ENCODE measurements at regions not wholly inside any gene's neighbourhood (a gene's known extent, or its start where the extent isn't known, plus 50 kb on each side); places are given as distances from the start of the nearest gene placed in this dataset.

GRCh38 chr3:11950576-11950975 lies 53.6 kb upstream of the SYN2 start:
- TF ChIP-seq ZNF701 (tag by site-specific recombination; IDR thresholded peaks at IDR 0.05) = no peak
- no peak for TF ChIP-seq ZBTB17 (tag by site-specific recombination; IDR thresholded peaks at IDR 0.05)
- no peak for TF ChIP-seq HOXC10 (CRISPR knock-in tag; IDR thresholded peaks at IDR 0.05)
- no peak for TF ChIP-seq ZNF404 (tag by site-specific recombination; IDR thresholded peaks at IDR 0.05)
- TF ChIP-seq GLI4 (tag by site-specific recombination; IDR thresholded peaks at IDR 0.05) = no peak
- TF ChIP-seq ZNF76 (tag by site-specific recombination; IDR thresholded peaks at IDR 0.05; ENCODE audit: borderline replicate concordance, low read depth) = no peak
- no peak for TF ChIP-seq ZNF394 (tag by site-specific recombination; IDR thresholded peaks at IDR 0.05; ENCODE audit: borderline replicate concordance)
- TF ChIP-seq HOXA7 (CRISPR knock-in tag; IDR thresholded peaks at IDR 0.05; ENCODE audit: borderline replicate concordance) = no peak
- no peak for TF ChIP-seq ZNF280D (tag by site-specific recombination; IDR thresholded peaks at IDR 0.05)
- no peak for TF ChIP-seq ZNF843 (tag by site-specific recombination; IDR thresholded peaks at IDR 0.05)
- no peak for TF ChIP-seq ZNF175 (tag by site-specific recombination; IDR thresholded peaks at IDR 0.05)
- Histone ChIP-seq H3K36me3 (ENCODE audit: control insufficient read depth in 2 of 2, insufficient read depth in 1 of 2, low read length in 2 of 2) (no peaks in the 10 kb centered on the region), H3K4me1 (ENCODE audit: control insufficient read depth, insufficient read depth, low read length) (no peaks in the 10 kb centered on the region), H3K27ac (ENCODE audit: extremely low read depth, low read depth, low read length) (no peak overlapping the region), H3K4me3 (ENCODE audit: low read depth, low read length) (no peak overlapping the region), H3K9me3 (ENCODE audit: control insufficient read depth, insufficient read depth, low read depth, low read length) (no peaks in the 10 kb centered on the region)
- ChIA-PET POLR2A (no interaction called here), CTCF (no interaction called here)

GRCh38 chr3:11953350-11953749 lies 50.8 kb upstream of the SYN2 start:
- 0 out of 2 replicates have a peak, but pooled peaks cover 2% of the 10 kb centered on the region for H3K9me3 ChIP-seq (ENCODE audit: control insufficient read depth, insufficient read depth, low read depth, low read length)
- H3K36me3 ChIP-seq (ENCODE audit: control insufficient read depth in 2 of 2, insufficient read depth in 1 of 2, low read length in 2 of 2) = no peaks in the 10 kb centered on the region
- H3K4me3 ChIP-seq (ENCODE audit: low read depth, low read length) = no peak overlapping the region
- CTCF ChIA-PET = interaction anchor here (4.1 kb wide), 1 partner anchor 9 kb away, joined by 20 read pairs; no protein-coding TSS in a partner anchor
- TF ChIP-seq ZNF596 (tag by site-specific recombination; IDR thresholded peaks at IDR 0.05) = no peak
- no peak for TF ChIP-seq ZNF654 (tag by site-specific recombination; IDR thresholded peaks at IDR 0.05; ENCODE audit: low read depth)
- TF ChIP-seq ZNF211 (tag by site-specific recombination; IDR thresholded peaks at IDR 0.05; ENCODE audit: low read depth) = no peak
- no peak for TF ChIP-seq ZNF274 (IDR thresholded peaks at IDR 0.05; ENCODE audit: low read length)
- no peak for TF ChIP-seq ZNF274 (tag by site-specific recombination; IDR thresholded peaks at IDR 0.05; ENCODE audit: borderline replicate concordance)
- no peak for TF ChIP-seq KLF1 (tag by site-specific recombination; IDR thresholded peaks at IDR 0.05)
- TF ChIP-seq ZBTB8A (tag by site-specific recombination; IDR thresholded peaks at IDR 0.05) = no peak
- TF ChIP-seq ZNF132 (tag by site-specific recombination; IDR thresholded peaks at IDR 0.05; ENCODE audit: borderline replicate concordance) = no peak
- no peak for TF ChIP-seq ZSCAN18 (tag by site-specific recombination; IDR thresholded peaks at IDR 0.05)
- TF ChIP-seq ZNF398 (tag by site-specific recombination; IDR thresholded peaks at IDR 0.05) = no peak
- no peak for TF ChIP-seq ZBTB26 (tag by site-specific recombination; optimal IDR thresholded peaks at IDR 0.05)
- no peak overlapping the region for H3K27ac ChIP-seq (ENCODE audit: extremely low read depth, low read depth, low read length)
- no peaks in the 10 kb centered on the region for H3K4me1 ChIP-seq (ENCODE audit: control insufficient read depth, insufficient read depth, low read length)
- POLR2A ChIA-PET = no interaction called here
